ENCODE measurements at regions not wholly inside any gene's neighbourhood (a gene's known extent, or its start where the extent isn't known, plus 50 kb on each side); places are given as distances from the start of the nearest gene placed in this dataset.

- TF ChIP-seq, protein P1, sequence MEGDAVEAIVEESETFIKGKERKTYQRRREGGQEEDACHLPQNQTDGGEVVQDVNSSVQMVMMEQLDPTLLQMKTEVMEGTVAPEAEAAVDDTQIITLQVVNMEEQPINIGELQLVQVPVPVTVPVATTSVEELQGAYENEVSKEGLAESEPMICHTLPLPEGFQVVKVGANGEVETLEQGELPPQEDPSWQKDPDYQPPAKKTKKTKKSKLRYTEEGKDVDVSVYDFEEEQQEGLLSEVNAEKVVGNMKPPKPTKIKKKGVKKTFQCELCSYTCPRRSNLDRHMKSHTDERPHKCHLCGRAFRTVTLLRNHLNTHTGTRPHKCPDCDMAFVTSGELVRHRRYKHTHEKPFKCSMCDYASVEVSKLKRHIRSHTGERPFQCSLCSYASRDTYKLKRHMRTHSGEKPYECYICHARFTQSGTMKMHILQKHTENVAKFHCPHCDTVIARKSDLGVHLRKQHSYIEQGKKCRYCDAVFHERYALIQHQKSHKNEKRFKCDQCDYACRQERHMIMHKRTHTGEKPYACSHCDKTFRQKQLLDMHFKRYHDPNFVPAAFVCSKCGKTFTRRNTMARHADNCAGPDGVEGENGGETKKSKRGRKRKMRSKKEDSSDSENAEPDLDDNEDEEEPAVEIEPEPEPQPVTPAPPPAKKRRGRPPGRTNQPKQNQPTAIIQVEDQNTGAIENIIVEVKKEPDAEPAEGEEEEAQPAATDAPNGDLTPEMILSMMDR (conservative IDR thresholded peaks at IDR 0.05; ENCODE audit: low read length): no peak
- TF ChIP-seq EZH2phosphoT487 (IDR thresholded peaks at IDR 0.05; ENCODE audit: borderline replicate concordance): no peak
Measured at GRCh38 chr6:28812778-28813569, 110.8 kb downstream of the TRIM27 start.
